SH-SY5Y (cell line): ENCODE measurements at regions not wholly inside any gene's neighbourhood (a gene's known extent, or its start where the extent isn't known, plus 50 kb on each side); places are given as distances from the start of the nearest gene placed in this dataset.

Experiments used
- GATA2 ChIP-seq: IDR thresholded peaks from 2 replicates; pipeline ENCODE4 v1.6.1; 2011; ENCODE audit warnings: mild to moderate bottlenecking, low read depth, low read length
- GATA3 ChIP-seq: IDR thresholded peaks from 2 replicates; pipeline ENCODE4 v1.6.1; 2011; ENCODE audit warnings: low read depth, mild to moderate bottlenecking, low read length, moderate library complexity

- TF ChIP-seq GATA3: no peak
- no peak for TF ChIP-seq GATA2
Observed at GRCh38 chr6:163744256-163744925, 329.9 kb downstream of the QKI start.
